ELR (cell line): ENCODE measurements at regions not wholly inside any gene's neighbourhood (a gene's known extent, or its start where the extent isn't known, plus 50 kb on each side); places are given as distances from the start of the nearest gene placed in this dataset.
"Not testable (repeated sequence)": the region's sequence is repeated elsewhere in the genome, so short reads cannot be mapped to it uniquely, and the experiment has no call there.

Experiments used
- DNase-seq: peaks from one replicate; pipeline ENCODE4 v3.0.0-alpha.2; 2015; ENCODE audit warnings: low read depth

GRCh38 chr11:91041626-91042025 lies 818.8 kb upstream of the CHORDC1 start:
- peak; percentile 4 for DNase-seq

GRCh38 chr11:91023731-91024130 lies 800.9 kb upstream of the CHORDC1 start:
- no peak for DNase-seq

GRCh38 chr11:91011503-91011902 lies 788.7 kb upstream of the CHORDC1 start:
- no peak for DNase-seq

GRCh38 chr11:91005458-91005857 lies 782.6 kb upstream of the CHORDC1 start:
- DNase-seq: no peak

- no peak for DNase-seq
Observed at GRCh38 chr11:90997241-90997640, 774.4 kb upstream of the CHORDC1 start.

GRCh38 chr11:90972159-90972558 lies 749.3 kb upstream of the CHORDC1 start:
- not testable (repeated sequence) for DNase-seq

- no peak for DNase-seq
Observed at GRCh38 chr11:90947930-90948329, 725.1 kb upstream of the CHORDC1 start.

- DNase-seq: no peak
Observed at GRCh38 chr11:90930252-90930651, 707.4 kb upstream of the CHORDC1 start.

GRCh38 chr11:90919332-90919731 lies 696.5 kb upstream of the CHORDC1 start:
- DNase-seq: no peak

GRCh38 chr11:90916706-90917105 lies 693.9 kb upstream of the CHORDC1 start:
- no peak for DNase-seq

GRCh38 chr11:90913131-90913668 lies 690.4 kb upstream of the CHORDC1 start:
- DNase-seq: no peak

- DNase-seq: no peak
Observed at GRCh38 chr11:90912631-90913030, 689.8 kb upstream of the CHORDC1 start.

GRCh38 chr11:90911192-90911591 lies 688.3 kb upstream of the CHORDC1 start:
- DNase-seq: no peak

- no peak for DNase-seq
Observed at GRCh38 chr11:90908074-90908473, 685.2 kb upstream of the CHORDC1 start.

- no peak for DNase-seq
Observed at GRCh38 chr11:90895850-90896249, 673.0 kb upstream of the CHORDC1 start.

- DNase-seq: no peak
Observed at GRCh38 chr11:90890347-90890746, 667.5 kb upstream of the CHORDC1 start.

GRCh38 chr11:90884181-90884580 lies 661.3 kb upstream of the CHORDC1 start:
- DNase-seq: no peak

GRCh38 chr11:90874986-90875385 lies 652.1 kb upstream of the CHORDC1 start:
- DNase-seq: no peak

- no peak for DNase-seq
Observed at GRCh38 chr11:90874281-90874680, 651.4 kb upstream of the CHORDC1 start.

- DNase-seq: no peak
Observed at GRCh38 chr11:90867416-90867815, 644.6 kb upstream of the CHORDC1 start.

GRCh38 chr11:90856790-90857189 lies 633.9 kb upstream of the CHORDC1 start:
- no peak for DNase-seq

- no peak for DNase-seq
Observed at GRCh38 chr11:90855531-90855930, 632.7 kb upstream of the CHORDC1 start.

GRCh38 chr11:90851196-90851595 lies 628.3 kb upstream of the CHORDC1 start:
- DNase-seq: no peak

GRCh38 chr11:90849312-90849711 lies 626.5 kb upstream of the CHORDC1 start:
- no peak for DNase-seq
